PC-9 (cell line): ENCODE measurements at regions not wholly inside any gene's neighbourhood (a gene's known extent, or its start where the extent isn't known, plus 50 kb on each side); places are given as distances from the start of the nearest gene placed in this dataset.
A peak's percentile ranks its signal among the peaks of the same experiment; 100 is the strongest.

ENCODE experiments used
- BruUV-seq: library from RNA; stranded (reverse); fragments of 400-500 nt; replicated peaks from 2 replicates; lab custom pipeline; 2021; lab: Mats Ljungman, UMichigan
- CTCF ChIA-PET: fragments of 300-600 bp; sonication (Branson Sonifier 250); formaldehyde crosslinking; loops from one replicate; lab custom pipeline; 2022; ENCODE audit warnings: antibody characterized with exemption; lab: Charles Lee
- POLR2A ChIA-PET: fragments of 300-600 bp; sonication (Branson Sonifier 250); formaldehyde crosslinking; loops from one replicate; lab custom pipeline; 2022; ENCODE audit warnings: antibody characterized with exemption; ENCODE audit not compliant: unreplicated experiment; lab: Charles Lee
- DNase-seq, 2 experiments: peaks; one replicate each; pipeline versions ENCODE4 v3.0.0 to v3.0.0-alpha.2; 2015 to 2022; ENCODE audit warnings: mixed read lengths in 1 of 2
- H2AFZ ChIP-seq: fragments of 200-600 bp; sonication (generic); 2 replicates; pipeline ENCODE4 v1.8.1; 2017; ENCODE audit warnings: antibody characterized with exemption
- H3F3A ChIP-seq: fragments of 200-600 bp; sonication (generic); 2 replicates; pipeline ENCODE4 v1.8.1; 2017; ENCODE audit warnings: antibody characterized with exemption, mild to moderate bottlenecking, low read depth; ENCODE audit not compliant: insufficient read depth
- H3K27ac ChIP-seq: fragments of 200-600 bp; sonication (generic); 2 replicates; pipeline ENCODE4 v1.6.1; 2016; ENCODE audit warnings: mixed run types
- H3K27me3 ChIP-seq: fragments of 200-600 bp; sonication (generic); 2 replicates; pipeline ENCODE4 v1.6.1; 2016; ENCODE audit warnings: low read depth, mixed run types; ENCODE audit not compliant: insufficient read depth
- H3K36me3 ChIP-seq: fragments of 200-600 bp; sonication (generic); 2 replicates; pipeline ENCODE4 v1.6.1; 2016; ENCODE audit warnings: low read depth, mixed run types
- H3K4me1 ChIP-seq: fragments of 200-600 bp; sonication (generic); replicated peaks from 2 replicates; pipeline ENCODE4 v1.6.1; 2016; ENCODE audit warnings: mixed run types; ENCODE audit not compliant: insufficient read depth
- H3K4me2 ChIP-seq: fragments of 200-600 bp; sonication (generic); 2 replicates; pipeline ENCODE4 v1.6.1; 2017; ENCODE audit warnings: mixed run types
- H3K4me3 ChIP-seq: fragments of 200-600 bp; sonication (generic); 2 replicates; pipeline ENCODE4 v1.6.1; 2016; ENCODE audit warnings: mixed run types
- H3K79me2 ChIP-seq: fragments of 200-600 bp; sonication (generic); 2 replicates; pipeline ENCODE4 v1.6.1; 2017; ENCODE audit warnings: low read depth, mixed run types
- H3K9me2 ChIP-seq: fragments of 200-600 bp; sonication (generic); 2 replicates; pipeline ENCODE4 v1.8.1; 2017; ENCODE audit warnings: mild to moderate bottlenecking; ENCODE audit not compliant: insufficient read depth
- H3K9me3 ChIP-seq: fragments of 200-600 bp; sonication (generic); 2 replicates; pipeline ENCODE4 v1.8.1; 2016; ENCODE audit warnings: low read depth; ENCODE audit not compliant: insufficient read depth
- H4K20me1 ChIP-seq: fragments of 200-600 bp; sonication (generic); 2 replicates; pipeline ENCODE4 v1.8.1; 2017; ENCODE audit not compliant: insufficient read depth
- EZH2 ChIP-seq: fragments of 200-600 bp; sonication (generic); IDR thresholded peaks from 2 replicates; pipeline ENCODE4 v1.8.0; 2017; ENCODE audit warnings: antibody characterized with exemption, low read depth
- intact Hi-C: fragments of 100-400 bp; cut with micrococcal nuclease; formaldehyde crosslinking; loops from one replicate; pipeline ENCODE4 v1.10.0; 2022; ENCODE audit not compliant: unreplicated experiment
- TF ChIP-seq, protein P1 (sequence below): fragments of 200-600 bp; sonication (generic); conservative IDR thresholded peaks from 2 replicates; pipeline ENCODE4 v1.6.1; 2017; ENCODE audit warnings: mixed run types, antibody characterized with exemption, mild to moderate bottlenecking, moderate library complexity

DNA sequence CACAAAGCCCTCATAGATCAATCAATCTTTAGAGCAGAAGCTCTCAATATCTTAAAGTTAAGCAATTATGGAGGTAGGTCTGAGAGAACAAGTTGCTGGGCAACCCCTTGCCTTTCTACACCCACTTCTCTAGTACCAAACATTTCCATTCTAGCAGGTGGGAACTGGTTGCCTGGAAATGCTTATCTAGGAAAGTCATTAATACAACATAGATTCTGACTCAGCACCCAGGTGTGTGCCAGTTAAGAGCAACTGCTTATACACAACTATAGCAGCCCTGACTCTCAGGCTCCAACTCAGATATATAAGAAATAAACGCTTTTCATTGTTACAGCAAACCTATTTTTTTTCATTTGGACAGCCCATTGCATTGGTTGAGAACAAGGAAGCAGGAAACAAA is 237.7 kb downstream of the IRS1 start:
- Histone ChIP-seq H3K79me2 (no peaks in the 10 kb centered on the region), H3K4me1 (no peaks in the 10 kb centered on the region), H2AFZ (no peak overlapping the region), H3K9me3 (no peaks in the 10 kb centered on the region), H3K9me2 (no peaks in the 10 kb centered on the region), H3K27me3 (no peaks in the 10 kb centered on the region), H3K27ac (no peak overlapping the region), H3K4me3 (no peak overlapping the region), H3K36me3 (no peaks in the 10 kb centered on the region), H3K4me2 (no peak overlapping the region), H3F3A (no peaks in the 10 kb centered on the region), H4K20me1 (no peaks in the 10 kb centered on the region)
- CTCF ChIA-PET: no interaction called here
- DNase-seq: peak in 1 of 2 experiments; percentile 44
- intact Hi-C loops: no loop called here
- BruUV-seq: no TSS peak
- TF ChIP-seq EZH2: no peak
- TF ChIP-seq, protein P1, sequence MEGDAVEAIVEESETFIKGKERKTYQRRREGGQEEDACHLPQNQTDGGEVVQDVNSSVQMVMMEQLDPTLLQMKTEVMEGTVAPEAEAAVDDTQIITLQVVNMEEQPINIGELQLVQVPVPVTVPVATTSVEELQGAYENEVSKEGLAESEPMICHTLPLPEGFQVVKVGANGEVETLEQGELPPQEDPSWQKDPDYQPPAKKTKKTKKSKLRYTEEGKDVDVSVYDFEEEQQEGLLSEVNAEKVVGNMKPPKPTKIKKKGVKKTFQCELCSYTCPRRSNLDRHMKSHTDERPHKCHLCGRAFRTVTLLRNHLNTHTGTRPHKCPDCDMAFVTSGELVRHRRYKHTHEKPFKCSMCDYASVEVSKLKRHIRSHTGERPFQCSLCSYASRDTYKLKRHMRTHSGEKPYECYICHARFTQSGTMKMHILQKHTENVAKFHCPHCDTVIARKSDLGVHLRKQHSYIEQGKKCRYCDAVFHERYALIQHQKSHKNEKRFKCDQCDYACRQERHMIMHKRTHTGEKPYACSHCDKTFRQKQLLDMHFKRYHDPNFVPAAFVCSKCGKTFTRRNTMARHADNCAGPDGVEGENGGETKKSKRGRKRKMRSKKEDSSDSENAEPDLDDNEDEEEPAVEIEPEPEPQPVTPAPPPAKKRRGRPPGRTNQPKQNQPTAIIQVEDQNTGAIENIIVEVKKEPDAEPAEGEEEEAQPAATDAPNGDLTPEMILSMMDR: no peak
- POLR2A ChIA-PET: no interaction called here

DNA sequence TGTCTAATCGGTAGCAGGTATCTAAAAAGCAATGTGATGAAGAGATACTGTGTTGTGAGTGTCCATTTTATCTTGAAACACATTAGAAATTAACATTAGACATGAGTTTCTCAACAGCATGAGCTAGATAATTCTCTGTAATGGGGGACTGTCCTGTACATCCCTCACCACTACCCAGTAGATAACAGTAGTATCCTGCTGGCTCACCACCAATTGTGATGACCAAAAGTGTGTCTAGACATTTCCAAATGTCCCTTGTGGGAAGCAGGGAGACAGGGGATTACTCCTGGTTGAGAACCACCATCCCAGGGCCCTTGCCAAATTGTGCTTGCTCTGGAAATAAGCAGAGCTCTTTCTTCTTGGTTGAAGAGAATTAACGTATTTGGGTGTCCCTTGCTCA is 239.3 kb downstream of the IRS1 start:
- no TSS peak for BruUV-seq
- Histone ChIP-seq H3F3A (no peaks in the 10 kb centered on the region), H3K9me2 (no peaks in the 10 kb centered on the region), H3K4me2 (no peak overlapping the region), H4K20me1 (no peaks in the 10 kb centered on the region), H3K27ac (no peak overlapping the region), H3K36me3 (no peaks in the 10 kb centered on the region), H3K9me3 (no peaks in the 10 kb centered on the region), H2AFZ (no peak overlapping the region), H3K4me3 (no peak overlapping the region), H3K27me3 (no peaks in the 10 kb centered on the region), H3K79me2 (no peaks in the 10 kb centered on the region), H3K4me1 (no peaks in the 10 kb centered on the region)
- POLR2A ChIA-PET: no interaction called here
- no peak for DNase-seq
- CTCF ChIA-PET: no interaction called here
- intact Hi-C loops: no loop called here
- TF ChIP-seq EZH2: no peak
- TF ChIP-seq, protein P1: no peak

DNA sequence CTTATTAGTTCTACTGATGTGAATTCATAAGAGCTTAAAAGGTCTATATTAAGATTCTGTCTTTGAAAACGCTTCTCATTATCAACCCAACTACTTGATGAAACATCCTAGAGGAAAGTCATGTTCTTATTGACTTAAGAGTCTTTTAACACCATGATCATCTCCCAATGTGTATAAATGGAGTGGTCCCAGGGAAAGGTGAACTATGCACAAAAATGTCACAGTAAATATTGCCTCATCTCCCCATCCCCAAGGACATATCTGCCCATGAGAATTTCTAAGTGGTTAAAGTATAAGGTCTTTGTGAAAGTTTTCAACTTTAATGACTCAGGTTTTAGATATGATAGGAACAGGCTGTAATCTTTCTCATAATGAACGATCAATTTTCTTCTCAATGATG is 240.1 kb downstream of the IRS1 start:
- Histone ChIP-seq H3K4me3 (no peak overlapping the region), H3K4me2 (no peak overlapping the region), H3K36me3 (no peaks in the 10 kb centered on the region), H3K27me3 (no peaks in the 10 kb centered on the region), H3K79me2 (no peaks in the 10 kb centered on the region), H3K9me3 (no peaks in the 10 kb centered on the region), H2AFZ (no peak overlapping the region), H3F3A (no peaks in the 10 kb centered on the region), H3K4me1 (no peaks in the 10 kb centered on the region), H3K27ac (no peak overlapping the region), H3K9me2 (no peaks in the 10 kb centered on the region), H4K20me1 (no peaks in the 10 kb centered on the region)
- TF ChIP-seq EZH2: no peak
- TF ChIP-seq, protein P1: no peak
- CTCF ChIA-PET: no interaction called here
- no peak for DNase-seq
- BruUV-seq: no TSS peak
- POLR2A ChIA-PET: no interaction called here
- intact Hi-C loops: no loop called here
